Breast epithelium (tissue), 4 donors: ENCODE measurements at regions not wholly inside any gene's neighbourhood (a gene's known extent, or its start where the extent isn't known, plus 50 kb on each side); places are given as distances from the start of the nearest gene placed in this dataset.
"Not testable (repeated sequence)": the region's sequence is repeated elsewhere in the genome, so short reads cannot be mapped to it uniquely, and the experiment has no call there.

Experiments
- DNase-seq, 2 donors: peaks; one replicate each; pipeline ENCODE4 v3.0.0-alpha.2; 2019; ENCODE audit warnings: low spot score in 2 of 2
- H3K27ac ChIP-seq, 2 donors: fragments of 200-600 bp; sonication (generic) in 1 of 2; one replicate each; pipeline ENCODE4 v1.5.1; 2016 to 2019; ENCODE audit warnings: mild to moderate bottlenecking in 1 of 2
- H3K27me3 ChIP-seq, 2 donors: fragments of 200-600 bp; sonication (generic) in 1 of 2; one replicate each; pipeline versions ENCODE4 v1.5.1 to v1.6.0; 2017 to 2019; ENCODE audit warnings: control low read depth in 1 of 2, mild to moderate bottlenecking in 1 of 2
- H3K36me3 ChIP-seq: fragments of 200-600 bp; one replicate; pipeline ENCODE4 v1.5.1; 2019
- H3K4me1 ChIP-seq, 2 donors: fragments of 200-600 bp; sonication (generic); one replicate each; pipeline ENCODE4 v1.5.1; 2016 to 2019; ENCODE audit warnings: control low read depth in 1 of 2
- H3K4me3 ChIP-seq, 3 donors: fragments of 200-600 bp; sonication (generic); 1 replicate in 2 of 3; 2 replicates in 1 of 3; pipeline ENCODE4 v1.5.1; 2016 to 2019; ENCODE audit warnings: mild to moderate bottlenecking in 3 of 3, moderate library complexity in 2 of 3
- H3K9me3 ChIP-seq, 2 donors: fragments of 200-600 bp; sonication (generic) in 1 of 2; one replicate each; pipeline ENCODE4 v1.5.1; 2016 to 2019; ENCODE audit warnings: control low read depth in 1 of 2
- POLR2A ChIP-seq: fragments of 450-650 bp; IDR thresholded peaks from one replicate; pipeline ENCODE4 v1.6.1; 2016; ENCODE audit warnings: antibody characterized with exemption, mild to moderate bottlenecking, moderate library complexity
- POLR2AphosphoS5 ChIP-seq, 3 donors: sonication (generic); formaldehyde crosslinking; IDR thresholded peaks; one replicate each; pipeline ENCODE4 v1.6.1; 2017; ENCODE audit warnings: antibody characterized with exemption in 3 of 3
- intact Hi-C: fragments of 100-400 bp; cut with DNase I; formaldehyde crosslinking; loops from one replicate; pipeline ENCODE4 v1.15.1; 2023; ENCODE audit warnings: low total_unique reads
- TF ChIP-seq, protein P1 (sequence below), 3 donors: fragments of 450-650 bp; IDR thresholded peaks; one replicate each; pipeline ENCODE4 v1.5.1; 2016 to 2017; ENCODE audit warnings: antibody characterized with exemption in 3 of 3, mild to moderate bottlenecking in 3 of 3, moderate library complexity in 3 of 3

DNA sequence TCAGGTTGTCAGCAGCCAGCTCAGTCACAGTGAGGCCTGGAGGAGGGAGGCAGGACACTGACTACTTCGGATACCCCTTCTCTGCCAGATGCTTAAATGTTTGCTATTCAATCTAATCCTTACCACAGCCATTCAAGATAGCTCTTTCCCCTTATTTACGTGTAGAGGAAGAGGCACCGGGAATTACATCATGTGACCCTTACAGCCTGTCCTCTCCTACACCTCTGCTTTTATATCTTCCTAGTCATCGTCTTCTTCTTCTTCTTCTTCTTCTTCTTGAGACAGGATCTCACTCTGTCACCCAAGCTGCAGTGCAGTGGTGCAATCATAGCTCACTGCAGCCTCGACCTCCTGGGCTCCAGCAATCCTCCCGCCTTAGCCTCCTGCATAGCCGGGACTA lies 148.1 kb upstream of the NEDD9 start:
- Histone ChIP-seq H3K27ac (no peak overlapping the region), H3K4me3 (no peak overlapping the region), H3K4me1 (no peaks in the 10 kb centered on the region), H3K9me3 (no peaks in the 10 kb centered on the region), H3K36me3 (no peaks in the 10 kb centered on the region), H3K27me3 (no peaks in the 10 kb centered on the region)
- intact Hi-C loops, result no loop called here
- no peak for DNase-seq
- TF ChIP-seq POLR2A (no peak), POLR2AphosphoS5 (IDR thresholded peaks at IDR 0.05) (no peak)
- TF ChIP-seq, protein P1, sequence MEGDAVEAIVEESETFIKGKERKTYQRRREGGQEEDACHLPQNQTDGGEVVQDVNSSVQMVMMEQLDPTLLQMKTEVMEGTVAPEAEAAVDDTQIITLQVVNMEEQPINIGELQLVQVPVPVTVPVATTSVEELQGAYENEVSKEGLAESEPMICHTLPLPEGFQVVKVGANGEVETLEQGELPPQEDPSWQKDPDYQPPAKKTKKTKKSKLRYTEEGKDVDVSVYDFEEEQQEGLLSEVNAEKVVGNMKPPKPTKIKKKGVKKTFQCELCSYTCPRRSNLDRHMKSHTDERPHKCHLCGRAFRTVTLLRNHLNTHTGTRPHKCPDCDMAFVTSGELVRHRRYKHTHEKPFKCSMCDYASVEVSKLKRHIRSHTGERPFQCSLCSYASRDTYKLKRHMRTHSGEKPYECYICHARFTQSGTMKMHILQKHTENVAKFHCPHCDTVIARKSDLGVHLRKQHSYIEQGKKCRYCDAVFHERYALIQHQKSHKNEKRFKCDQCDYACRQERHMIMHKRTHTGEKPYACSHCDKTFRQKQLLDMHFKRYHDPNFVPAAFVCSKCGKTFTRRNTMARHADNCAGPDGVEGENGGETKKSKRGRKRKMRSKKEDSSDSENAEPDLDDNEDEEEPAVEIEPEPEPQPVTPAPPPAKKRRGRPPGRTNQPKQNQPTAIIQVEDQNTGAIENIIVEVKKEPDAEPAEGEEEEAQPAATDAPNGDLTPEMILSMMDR (IDR thresholded peaks at IDR 0.05), result no peak

- intact Hi-C loops, result no loop called here
- no peaks in the 10 kb centered on the region for H3K36me3 ChIP-seq
- H3K9me3 ChIP-seq, result no peaks in the 10 kb centered on the region
- TF ChIP-seq POLR2AphosphoS5 (IDR thresholded peaks at IDR 0.05) (no peak), POLR2A (no peak)
- TF ChIP-seq, protein P1 (IDR thresholded peaks at IDR 0.05), result no peak
- H3K27ac ChIP-seq, result no peak overlapping the region
- no peaks in the 10 kb centered on the region for H3K27me3 ChIP-seq
- no peak overlapping the region for H3K4me3 ChIP-seq
- H3K4me1 ChIP-seq, result no peaks in the 10 kb centered on the region
- no peak for DNase-seq
These were observed 147.3 kb upstream of the NEDD9 start for GRCh38 chr6:11379805-11380204.

DNA sequence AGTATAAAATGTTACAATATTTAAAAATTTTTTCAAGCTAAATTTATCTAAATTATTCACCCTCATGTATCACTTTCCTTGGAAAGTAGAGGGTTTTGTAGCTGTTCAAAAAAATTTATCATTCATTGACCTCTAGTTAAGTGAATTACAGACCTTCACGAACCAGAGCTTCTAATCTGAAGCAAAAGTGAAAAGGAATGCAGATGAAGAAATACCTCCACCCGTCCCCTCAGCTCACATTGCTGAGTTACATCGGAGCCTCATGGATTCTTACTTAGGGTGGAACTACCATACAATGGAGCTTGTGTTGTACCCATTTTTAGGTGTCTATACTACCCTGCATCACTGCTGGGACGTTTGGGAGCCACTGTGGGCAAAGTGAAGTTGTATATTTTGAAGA lies 146.2 kb upstream of the NEDD9 start:
- H3K4me1 ChIP-seq, result no peaks in the 10 kb centered on the region
- no peak for DNase-seq
- no peak for TF ChIP-seq POLR2AphosphoS5 (IDR thresholded peaks at IDR 0.05)
- no peaks in the 10 kb centered on the region for H3K9me3 ChIP-seq
- H3K27ac ChIP-seq, result no peak overlapping the region
- intact Hi-C loops, result no loop called here
- H3K4me3 ChIP-seq, result no peak overlapping the region
- H3K27me3 ChIP-seq, result no peaks in the 10 kb centered on the region
- H3K36me3 ChIP-seq, result no peaks in the 10 kb centered on the region

GRCh38 chr6:11374036-11375010 lies 141.9 kb upstream of the NEDD9 start:
- intact Hi-C loops, result no loop called here
- Histone ChIP-seq H3K4me3 (no peak overlapping the region), H3K27me3 (no peaks in the 10 kb centered on the region), H3K27ac (no peak overlapping the region), H3K9me3 (no peaks in the 10 kb centered on the region), H3K4me1 (no peaks in the 10 kb centered on the region), H3K36me3 (no peaks in the 10 kb centered on the region)
- DNase-seq, result no peak
- TF ChIP-seq POLR2A (no peak), POLR2AphosphoS5 (IDR thresholded peaks at IDR 0.05) (no peak)
- TF ChIP-seq, protein P1 (IDR thresholded peaks at IDR 0.05), result no peak

DNA sequence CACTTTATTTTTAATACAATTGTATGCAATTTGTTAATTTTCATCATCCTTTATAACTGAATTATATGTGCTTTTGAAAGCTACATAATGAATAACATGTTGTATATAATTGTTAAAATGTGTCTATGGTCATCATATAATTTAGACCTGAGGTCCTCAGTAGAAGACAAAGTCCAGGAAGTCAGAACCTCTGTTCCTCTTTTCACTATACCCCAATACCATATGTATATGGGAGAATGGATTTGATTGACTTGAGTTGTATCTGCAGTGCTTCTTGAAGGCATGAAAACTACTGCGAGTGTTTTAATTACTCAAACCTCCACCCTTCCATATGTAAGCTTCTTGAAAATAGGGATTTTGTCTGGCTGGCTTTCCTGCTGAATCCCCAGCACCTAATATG lies 140.7 kb upstream of the NEDD9 start:
- no peak for DNase-seq
- Histone ChIP-seq H3K4me1 (no peaks in the 10 kb centered on the region), H3K36me3 (no peaks in the 10 kb centered on the region), H3K27ac (no peak overlapping the region), H3K27me3 (no peaks in the 10 kb centered on the region), H3K4me3 (no peak overlapping the region), H3K9me3 (no peaks in the 10 kb centered on the region)
- TF ChIP-seq POLR2A (no peak), POLR2AphosphoS5 (IDR thresholded peaks at IDR 0.05) (no peak)
- TF ChIP-seq, protein P1 (IDR thresholded peaks at IDR 0.05), result no peak
- intact Hi-C loops, result no loop called here

DNA sequence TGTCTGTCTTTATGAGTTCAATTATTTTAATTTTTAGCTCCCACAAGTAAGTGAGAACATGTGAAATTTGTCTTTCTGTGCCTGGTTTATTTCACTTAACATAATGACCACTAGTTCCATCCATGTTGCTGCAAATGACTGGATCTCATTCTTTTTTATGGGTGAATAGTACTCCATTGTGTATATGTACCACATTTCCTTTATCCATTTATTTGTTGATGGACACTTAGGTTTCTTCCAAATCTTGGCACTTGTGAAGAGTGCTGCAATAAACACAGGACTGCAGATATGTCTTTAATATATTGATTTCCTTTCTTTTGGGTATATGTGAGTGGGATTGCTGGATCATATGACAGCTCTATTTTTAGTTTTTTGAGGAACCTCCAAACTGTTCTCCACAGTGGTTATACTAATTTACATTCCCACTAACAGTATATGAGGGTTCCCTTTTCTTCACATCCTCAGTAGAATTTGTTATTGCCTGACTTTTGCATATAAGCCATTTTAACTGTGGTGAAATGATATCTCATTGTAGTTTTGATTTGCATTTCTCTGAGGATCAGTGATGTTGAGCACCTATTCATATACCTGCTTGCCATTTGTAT lies 139.8 kb upstream of the NEDD9 start:
- H3K9me3 ChIP-seq, H3K36me3 ChIP-seq, H3K4me1 ChIP-seq, H3K27ac ChIP-seq, H3K4me3 ChIP-seq, DNase-seq, H3K27me3 ChIP-seq, intact Hi-C loops: not testable (repeated sequence)
